Mucosa of rectum (tissue), 2 donors: ENCODE measurements at regions not wholly inside any gene's neighbourhood (a gene's known extent, or its start where the extent isn't known, plus 50 kb on each side); places are given as distances from the start of the nearest gene placed in this dataset.

ENCODE experiments used
- H3K27ac ChIP-seq, 2 donors: one replicate each; pipeline ENCODE4 v1.7.0; 2013; ENCODE audit warnings: inconsistent platforms in 2 of 2, low read depth in 2 of 2, low read length in 2 of 2
- H3K27me3 ChIP-seq, 2 donors: one replicate each; pipeline ENCODE4 v1.7.0; 2013; ENCODE audit warnings: low read length in 2 of 2; ENCODE audit not compliant: control insufficient read depth in 2 of 2, insufficient read depth in 2 of 2
- H3K36me3 ChIP-seq, 2 donors: one replicate each; pipeline ENCODE4 v1.7.0; 2013; ENCODE audit warnings: low read length in 2 of 2; ENCODE audit not compliant: control insufficient read depth in 2 of 2, insufficient read depth in 2 of 2
- H3K4me1 ChIP-seq, 2 donors: one replicate each; pipeline ENCODE4 v1.7.0; 2013; ENCODE audit warnings: low read length in 2 of 2, mild to moderate bottlenecking in 1 of 2; ENCODE audit not compliant: control insufficient read depth in 2 of 2, insufficient read depth in 2 of 2
- H3K4me3 ChIP-seq, 2 donors: one replicate each; pipeline ENCODE4 v1.7.0; 2013; ENCODE audit warnings: low read length in 2 of 2
- H3K9ac ChIP-seq, 2 donors: one replicate each; pipeline ENCODE4 v1.7.0; 2013; ENCODE audit warnings: low read length in 2 of 2, low read depth in 1 of 2, mild to moderate bottlenecking in 1 of 2
- H3K9me3 ChIP-seq, 2 donors: one replicate each; pipeline ENCODE4 v1.7.0; 2013; ENCODE audit warnings: low read length in 2 of 2; ENCODE audit not compliant: control insufficient read depth in 2 of 2
- donor health status: healthy.
- donor health status: Normal muscosa, but diverticular disease.

GRCh38 chr12:91387461-91388134 lies 205.0 kb upstream of the DCN start:
- H3K4me3 ChIP-seq, result no peak overlapping the region
- no peaks in the 10 kb centered on the region for H3K36me3 ChIP-seq
- no peak overlapping the region for H3K27ac ChIP-seq
- no peaks in the 10 kb centered on the region for H3K27me3 ChIP-seq
- H3K9me3 ChIP-seq, result no peaks in the 10 kb centered on the region
- no peak overlapping the region for H3K9ac ChIP-seq
- H3K4me1 ChIP-seq, result peaks cover 0 to under 1% of the 10 kb centered on the region in 2 donors

GRCh38 chr12:91384806-91385205 lies 202.2 kb upstream of the DCN start:
- H3K9me3 ChIP-seq, result no peaks in the 10 kb centered on the region
- H3K36me3 ChIP-seq, result no peaks in the 10 kb centered on the region
- no peak overlapping the region for H3K4me3 ChIP-seq
- H3K4me1 ChIP-seq, result peaks cover 0 to 5% of the 10 kb centered on the region in 2 donors
- H3K27me3 ChIP-seq, result no peaks in the 10 kb centered on the region
- H3K9ac ChIP-seq, result no peak overlapping the region
- no peak overlapping the region for H3K27ac ChIP-seq

- Histone ChIP-seq H3K36me3 (no peaks in the 10 kb centered on the region), H3K27ac (no peak overlapping the region), H3K9me3 (no peaks in the 10 kb centered on the region), H3K4me1 (peaks cover 0 to 5% of the 10 kb centered on the region in 2 donors), H3K9ac (no peak overlapping the region), H3K27me3 (no peaks in the 10 kb centered on the region), H3K4me3 (no peak overlapping the region)
These were observed 201.7 kb upstream of the DCN start for GRCh38 chr12:91384366-91384765.

GRCh38 chr12:91383099-91383498 lies 200.5 kb upstream of the DCN start:
- Histone ChIP-seq H3K4me3 (no peak overlapping the region), H3K27me3 (no peaks in the 10 kb centered on the region), H3K9me3 (no peaks in the 10 kb centered on the region), H3K9ac (no peak overlapping the region), H3K36me3 (no peaks in the 10 kb centered on the region), H3K4me1 (peaks cover 0 to 5% of the 10 kb centered on the region in 2 donors), H3K27ac (no peak overlapping the region)

GRCh38 chr12:91382081-91382543 lies 199.5 kb upstream of the DCN start:
- no peaks in the 10 kb centered on the region for H3K36me3 ChIP-seq
- peak overlapping the region; percentile 24 to 65 for H3K4me3 ChIP-seq
- peaks cover 0 to 5% of the 10 kb centered on the region in 2 donors for H3K4me1 ChIP-seq
- H3K27ac ChIP-seq, result peak overlapping the region; percentile 27 to 74
- no peaks in the 10 kb centered on the region for H3K27me3 ChIP-seq
- H3K9me3 ChIP-seq, result no peaks in the 10 kb centered on the region
- H3K9ac ChIP-seq, result no peak overlapping the region

GRCh38 chr12:91381309-91381804 lies 198.7 kb upstream of the DCN start:
- H3K27ac ChIP-seq, result peak overlapping the region; percentile 27 to 74
- H3K4me3 ChIP-seq, result peak overlapping the region; percentile 24 to 65
- H3K9me3 ChIP-seq, result no peaks in the 10 kb centered on the region
- no peaks in the 10 kb centered on the region for H3K27me3 ChIP-seq
- H3K9ac ChIP-seq, result no peak overlapping the region
- peaks cover 0 to 5% of the 10 kb centered on the region in 2 donors for H3K4me1 ChIP-seq
- no peaks in the 10 kb centered on the region for H3K36me3 ChIP-seq

GRCh38 chr12:91380631-91381030 lies 198.0 kb upstream of the DCN start:
- no peaks in the 10 kb centered on the region for H3K36me3 ChIP-seq
- no peaks in the 10 kb centered on the region for H3K9me3 ChIP-seq
- no peak overlapping the region for H3K27ac ChIP-seq
- peaks cover 0 to 5% of the 10 kb centered on the region in 2 donors for H3K4me1 ChIP-seq
- no peak overlapping the region for H3K9ac ChIP-seq
- H3K4me3 ChIP-seq, result no peak overlapping the region
- H3K27me3 ChIP-seq, result no peaks in the 10 kb centered on the region

GRCh38 chr12:91379051-91379775 lies 196.6 kb upstream of the DCN start:
- Histone ChIP-seq H3K9ac (no peak overlapping the region), H3K9me3 (no peaks in the 10 kb centered on the region), H3K27me3 (no peaks in the 10 kb centered on the region), H3K4me1 (peaks cover 0 to 5% of the 10 kb centered on the region in 2 donors), H3K36me3 (no peaks in the 10 kb centered on the region), H3K4me3 (no peak overlapping the region), H3K27ac (no peak overlapping the region)

GRCh38 chr12:91377436-91377835 lies 194.8 kb upstream of the DCN start:
- H3K9me3 ChIP-seq, result no peaks in the 10 kb centered on the region
- peaks cover 0 to 3% of the 10 kb centered on the region in 2 donors for H3K4me1 ChIP-seq
- no peak overlapping the region for H3K9ac ChIP-seq
- no peak overlapping the region for H3K4me3 ChIP-seq
- H3K36me3 ChIP-seq, result no peaks in the 10 kb centered on the region
- no peak overlapping the region for H3K27ac ChIP-seq
- no peaks in the 10 kb centered on the region for H3K27me3 ChIP-seq

- Histone ChIP-seq H3K27ac (no peak overlapping the region), H3K9ac (no peak overlapping the region), H3K27me3 (no peaks in the 10 kb centered on the region), H3K4me1 (no peaks in the 10 kb centered on the region), H3K36me3 (no peaks in the 10 kb centered on the region), H3K9me3 (no peaks in the 10 kb centered on the region), H3K4me3 (no peak overlapping the region)
These were observed 190.5 kb upstream of the DCN start for GRCh38 chr12:91373086-91373485.
